SKM-1 (cell line): ENCODE measurements at regions not wholly inside any gene's neighbourhood (a gene's known extent, or its start where the extent isn't known, plus 50 kb on each side); places are given as distances from the start of the nearest gene placed in this dataset.
"Not testable (repeated sequence)": the region's sequence is repeated elsewhere in the genome, so short reads cannot be mapped to it uniquely, and the experiment has no call there.

Experiments
- DNase-seq: peaks from one replicate; lab custom pipeline; 2025; ENCODE audit not compliant: unreplicated experiment; lab: John Stamatoyannopoulos, UW

DNA sequence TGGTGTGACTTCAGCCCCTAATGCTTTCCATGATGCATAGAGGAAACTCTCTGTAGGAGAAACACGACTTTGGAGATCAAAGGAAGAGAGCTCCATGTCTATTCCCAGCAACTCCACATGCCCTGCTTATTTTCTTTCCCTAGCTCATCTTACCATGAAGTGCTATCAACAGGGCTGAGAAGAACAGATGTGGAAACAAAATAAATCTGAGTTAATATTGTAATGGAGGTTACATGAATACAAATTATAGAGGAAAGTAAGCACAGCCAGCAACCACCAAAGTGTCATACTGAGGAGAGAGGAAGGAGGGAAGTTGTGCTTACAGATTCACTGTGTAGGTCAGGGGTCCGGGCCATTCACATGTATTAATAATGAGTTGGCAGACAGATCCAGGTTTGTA lies 157.5 kb downstream of the RFPL4B start:
- DNase-seq: no peak

GRCh38 chr6:112511441-112511840 lies 164.3 kb downstream of the RFPL4B start:
- DNase-seq: no peak

DNA sequence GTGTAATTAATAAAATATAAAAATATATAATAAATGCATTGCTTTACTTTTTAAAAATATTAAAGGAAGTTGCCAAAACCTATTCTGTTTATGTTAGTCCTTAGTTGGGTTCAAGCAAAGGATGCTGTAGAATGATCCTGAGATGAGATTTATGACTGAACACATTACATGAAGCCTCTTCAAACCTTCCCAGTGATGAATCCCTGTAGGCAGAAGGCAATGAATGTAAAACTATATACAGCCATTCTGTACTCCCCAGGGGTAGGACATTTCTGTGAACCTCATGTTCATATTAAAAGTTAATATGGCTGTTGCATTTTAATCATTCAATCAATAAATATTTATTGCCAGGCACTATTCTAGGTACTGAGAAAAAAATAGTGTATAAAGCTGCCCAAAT lies 166.0 kb downstream of the RFPL4B start:
- no peak for DNase-seq

DNA sequence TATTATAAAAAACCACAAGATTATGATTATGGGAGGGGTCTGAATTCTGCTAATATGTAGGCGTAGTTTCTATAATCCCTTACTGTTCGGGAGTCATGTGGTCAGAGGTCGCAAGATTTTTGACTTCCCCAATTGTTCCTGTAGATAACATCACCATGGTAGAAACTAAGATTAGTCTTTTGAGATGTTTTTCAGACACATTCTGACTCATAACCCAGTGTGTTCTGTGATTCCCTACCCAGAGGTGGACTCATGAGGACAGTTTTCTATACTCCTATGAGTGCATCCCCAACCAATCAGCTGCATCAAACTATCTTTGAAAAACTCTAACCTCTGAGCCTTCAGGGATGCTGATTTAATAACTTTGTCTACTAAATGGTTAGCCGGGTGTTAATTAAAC lies 175.5 kb downstream of the RFPL4B start:
- no peak for DNase-seq

- no peak for DNase-seq
These were observed 176.9 kb downstream of the RFPL4B start for GRCh38 chr6:112524071-112524470.

GRCh38 chr6:112525749-112526148 lies 178.6 kb downstream of the RFPL4B start:
- no peak for DNase-seq

DNA sequence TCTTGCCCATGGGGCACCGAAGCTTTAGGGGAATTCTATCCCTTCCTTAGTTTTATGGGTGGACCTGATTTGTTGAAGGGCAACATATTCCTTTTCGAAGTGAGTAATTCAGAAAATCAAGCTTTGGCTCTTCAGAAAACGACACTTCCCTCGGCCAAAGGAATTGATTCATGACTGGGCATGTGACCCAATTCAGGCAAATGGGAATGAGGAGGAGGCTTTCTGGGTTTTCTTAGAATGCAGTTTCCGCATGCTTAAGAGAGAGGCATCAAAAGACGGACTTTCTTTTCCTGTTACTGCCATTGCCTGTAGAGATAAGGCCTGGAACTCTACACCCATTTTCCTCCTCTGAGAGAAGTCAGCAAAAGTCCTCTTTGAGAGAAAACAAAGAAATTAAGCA lies 179.5 kb downstream of the RFPL4B start:
- no peak for DNase-seq

- DNase-seq: not testable (repeated sequence)
These were observed 181.2 kb downstream of the RFPL4B start for GRCh38 chr6:112528306-112528705.

- no peak for DNase-seq
These were observed 188.7 kb downstream of the RFPL4B start for GRCh38 chr6:112535816-112536215.

DNA sequence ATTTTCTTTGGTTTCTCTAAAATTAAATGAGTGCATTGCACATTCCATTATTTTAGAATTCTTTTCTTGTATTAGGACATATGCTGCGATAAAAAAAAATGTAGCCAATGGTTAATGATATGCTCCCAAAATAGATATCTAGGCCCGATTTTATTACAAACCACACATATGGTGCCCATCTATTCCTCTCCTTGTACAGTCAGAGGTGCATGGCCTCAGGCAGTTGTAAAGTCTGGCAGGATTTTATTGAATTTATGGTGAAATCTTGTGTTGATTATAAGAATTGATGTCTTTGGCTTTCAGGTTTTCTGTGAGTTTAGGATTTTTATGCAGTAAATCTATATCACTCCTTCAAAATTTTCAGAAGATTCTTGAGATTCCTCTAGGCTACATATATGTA lies 192.2 kb downstream of the RFPL4B start:
- no peak for DNase-seq

DNA sequence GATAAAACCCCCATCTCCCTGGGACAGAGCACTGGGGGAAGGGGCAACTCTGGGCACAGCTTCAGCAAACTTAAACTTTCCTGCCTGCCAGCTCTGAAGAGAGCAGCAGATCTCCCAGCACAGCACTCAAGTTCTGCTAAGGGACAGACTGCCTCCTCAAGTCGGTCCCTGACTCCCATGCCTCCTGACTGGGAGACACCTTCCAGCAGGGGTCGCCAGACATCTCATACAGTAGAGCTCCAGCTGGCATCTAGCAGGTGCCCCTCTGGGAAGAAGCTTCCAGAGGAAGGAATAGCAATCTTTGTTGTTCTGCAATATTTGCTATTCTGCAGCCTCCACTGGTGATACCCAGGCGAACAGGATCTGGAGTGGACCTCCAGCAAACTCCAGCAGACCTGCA lies 194.7 kb downstream of the RFPL4B start:
- DNase-seq: not testable (repeated sequence)

DNA sequence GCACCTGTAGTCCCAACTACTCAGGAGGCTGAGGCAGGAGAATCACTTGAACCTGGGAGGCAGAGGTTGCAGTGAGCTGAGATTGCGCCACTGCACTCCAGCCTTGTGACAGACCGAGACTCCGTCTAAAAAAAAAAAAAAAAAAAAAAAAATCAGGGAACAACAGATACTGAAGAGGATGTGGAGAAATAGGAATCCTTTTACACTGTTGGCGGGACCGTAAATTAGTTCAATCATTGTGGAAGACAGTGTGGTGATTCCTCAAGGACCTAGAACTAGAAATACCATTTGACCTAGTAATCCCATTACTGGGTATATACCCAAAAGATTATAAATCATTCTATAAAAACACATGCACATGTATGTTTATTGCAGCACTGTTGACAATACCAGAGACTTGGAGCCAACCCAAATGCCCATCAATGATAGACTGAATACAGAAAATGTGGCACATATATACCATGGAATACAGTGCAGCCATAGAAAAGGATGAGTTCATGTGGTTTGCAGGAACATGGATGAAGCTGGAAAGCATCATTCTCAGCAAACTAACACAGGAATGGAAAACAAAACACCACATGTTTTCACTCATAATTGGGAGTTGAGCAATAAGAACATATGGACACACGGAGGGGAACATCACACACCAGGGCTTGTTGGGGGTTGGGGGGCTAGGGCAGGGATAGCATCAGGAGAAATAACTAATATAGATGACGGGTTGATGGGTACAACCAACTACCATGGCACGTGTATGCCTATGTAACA lies 200.4 kb downstream of the RFPL4B start:
- not testable (repeated sequence) for DNase-seq

- DNase-seq: no peak
These were observed 202.6 kb downstream of the RFPL4B start for GRCh38 chr6:112549749-112550148.

- no peak for DNase-seq
These were observed 210.3 kb downstream of the RFPL4B start for GRCh38 chr6:112557435-112557834.

DNA sequence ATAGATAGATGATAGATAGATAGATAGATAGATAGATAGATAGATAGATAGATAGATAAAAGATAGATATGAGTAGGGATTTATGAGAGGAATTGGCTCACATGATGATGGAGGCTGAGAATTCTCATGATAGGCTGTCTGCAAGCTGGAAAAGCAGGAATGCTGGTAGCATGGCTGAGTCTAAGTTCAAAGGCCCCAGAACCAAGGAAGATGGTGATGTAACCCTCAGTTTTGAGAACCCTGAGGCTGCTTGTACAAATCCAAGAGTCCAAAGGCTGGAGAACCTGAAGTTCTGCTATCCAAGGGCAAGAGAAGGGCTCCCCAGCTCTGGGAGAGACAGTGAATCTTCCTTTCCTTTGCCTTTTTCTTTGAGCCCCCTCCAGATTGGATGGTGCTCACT lies 210.8 kb downstream of the RFPL4B start:
- DNase-seq: no peak

DNA sequence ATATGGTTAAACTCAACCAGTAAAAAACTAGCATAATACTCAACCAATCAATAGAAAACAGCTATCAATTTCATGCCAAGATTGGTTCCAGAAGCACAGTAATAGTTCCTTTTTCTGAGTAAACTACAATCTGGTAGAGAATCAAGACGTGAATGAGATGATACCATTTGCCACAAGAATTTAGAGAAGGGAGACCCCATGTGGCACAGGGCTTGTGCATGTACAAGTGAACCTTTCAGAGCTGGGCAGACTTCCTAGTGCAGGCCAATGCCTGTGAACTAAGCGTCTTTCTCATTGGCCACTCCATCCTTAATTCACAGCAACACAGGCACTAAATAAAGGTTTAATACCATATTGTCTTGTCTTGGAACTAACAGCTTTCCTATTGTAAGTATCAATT lies 213.5 kb downstream of the RFPL4B start:
- DNase-seq: no peak

DNA sequence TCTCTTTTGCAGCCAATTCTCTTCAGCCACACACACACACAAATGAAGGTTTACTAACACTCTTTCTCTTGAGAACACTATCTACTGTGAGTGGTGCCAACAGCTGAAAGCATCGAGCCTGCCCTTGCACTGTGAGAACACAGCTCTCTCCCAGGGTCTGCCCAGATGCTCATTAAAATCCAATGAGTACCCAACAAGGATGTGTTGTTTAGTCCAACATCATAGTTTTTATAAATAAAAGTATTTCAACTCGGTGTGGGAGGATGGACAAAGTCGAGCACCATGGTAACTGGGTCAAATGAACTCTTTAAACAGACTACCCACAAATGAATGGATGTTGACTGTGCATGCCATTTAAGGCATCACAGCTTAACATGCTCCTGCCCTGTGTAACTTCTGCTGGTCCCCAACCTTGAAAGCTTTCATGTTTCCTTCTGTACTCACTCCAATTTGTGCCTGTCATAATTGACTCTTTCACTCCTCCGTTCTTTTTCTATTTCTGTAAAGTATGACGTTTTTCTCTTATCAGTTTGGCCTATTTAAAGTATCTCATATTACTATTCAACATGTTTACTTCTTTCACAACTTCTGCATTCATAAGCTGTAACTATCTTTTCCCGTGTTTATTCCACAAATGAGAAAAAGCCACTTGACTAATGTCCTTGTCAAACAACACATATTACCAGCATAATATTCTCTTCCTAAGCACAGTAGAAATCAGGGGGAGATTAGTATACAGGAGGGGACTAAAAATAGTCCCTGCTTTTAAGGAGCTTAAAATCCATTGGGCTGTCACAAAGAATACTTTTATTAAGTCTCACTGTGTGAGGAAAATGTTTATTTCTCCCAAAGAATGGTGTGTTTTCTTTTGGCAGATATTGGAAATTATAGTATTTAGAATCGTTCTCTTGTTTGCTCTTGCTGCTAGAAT lies 215.4 kb downstream of the RFPL4B start:
- no peak for DNase-seq

DNA sequence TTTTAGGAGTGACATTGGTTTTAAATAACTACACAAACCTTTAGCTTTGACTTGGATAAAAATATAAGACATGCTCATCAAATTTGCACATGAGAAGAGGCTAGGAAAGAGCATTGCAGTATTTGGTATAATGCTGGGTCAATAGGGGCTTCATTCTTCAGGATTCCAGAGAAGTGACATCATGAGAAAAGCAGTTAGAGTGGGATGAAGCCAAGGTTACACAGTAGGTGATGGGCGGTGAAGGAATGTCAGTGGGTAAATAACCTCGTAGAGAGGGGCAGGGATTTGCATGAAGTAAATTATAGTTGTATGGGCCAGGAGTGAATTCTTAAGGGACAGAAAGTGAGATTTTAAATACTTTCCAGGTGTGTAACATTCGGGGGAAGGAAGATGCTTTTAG lies 216.2 kb downstream of the RFPL4B start:
- no peak for DNase-seq

DNA sequence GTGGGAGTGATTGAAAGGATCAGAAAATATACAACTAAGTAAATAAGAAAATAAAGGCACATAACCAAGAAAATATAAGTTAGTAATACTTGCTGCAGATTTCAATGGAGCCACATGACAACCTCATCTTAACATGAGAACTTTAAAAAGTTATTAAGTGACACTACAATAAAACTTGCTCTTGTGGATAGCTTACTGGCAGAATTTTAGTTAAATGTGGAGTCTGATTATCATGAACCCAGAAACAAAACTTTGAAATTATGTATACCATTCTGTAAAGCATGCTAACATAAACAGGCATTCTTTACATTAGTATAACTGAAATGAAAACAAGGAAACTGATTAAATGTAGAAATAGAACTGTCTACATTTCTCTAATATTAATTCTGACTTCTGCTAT lies 220.9 kb downstream of the RFPL4B start:
- no peak for DNase-seq

DNA sequence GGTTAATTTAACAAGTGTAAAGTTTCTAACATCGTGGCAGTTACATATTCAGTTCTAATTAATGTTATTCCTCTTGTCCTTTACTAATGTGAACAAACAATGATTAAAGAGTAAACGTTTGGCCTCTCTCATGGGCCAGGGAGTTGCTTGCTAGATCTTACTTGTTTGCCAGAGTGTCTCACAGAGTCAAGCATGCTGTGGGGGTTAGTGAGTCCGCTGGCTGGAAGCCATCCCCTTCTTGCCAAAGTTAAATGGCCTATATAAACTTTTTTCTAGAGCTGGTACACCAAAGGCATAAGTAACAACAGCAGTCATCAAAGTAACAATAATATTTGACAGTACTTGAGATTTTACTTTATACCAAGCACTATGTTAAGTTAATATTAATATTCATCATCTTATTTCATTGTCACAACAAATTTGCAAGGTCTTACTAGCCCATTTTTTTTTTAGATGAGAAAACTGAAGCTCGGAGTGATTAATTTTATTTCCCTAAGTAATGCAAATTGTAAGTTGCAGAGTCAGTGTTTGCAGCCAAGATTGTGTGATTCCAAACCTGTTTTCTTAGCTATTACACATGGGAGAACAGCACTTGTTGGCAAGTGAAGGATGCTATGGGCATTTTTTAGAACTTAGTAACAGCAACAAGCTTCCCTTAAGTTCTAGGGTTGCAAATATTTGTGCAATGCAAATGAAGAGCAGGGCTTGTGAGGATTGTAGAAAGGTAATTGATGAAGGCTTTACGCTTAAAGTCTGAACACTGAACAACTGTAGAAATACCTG lies 224.5 kb downstream of the RFPL4B start:
- no peak for DNase-seq

DNA sequence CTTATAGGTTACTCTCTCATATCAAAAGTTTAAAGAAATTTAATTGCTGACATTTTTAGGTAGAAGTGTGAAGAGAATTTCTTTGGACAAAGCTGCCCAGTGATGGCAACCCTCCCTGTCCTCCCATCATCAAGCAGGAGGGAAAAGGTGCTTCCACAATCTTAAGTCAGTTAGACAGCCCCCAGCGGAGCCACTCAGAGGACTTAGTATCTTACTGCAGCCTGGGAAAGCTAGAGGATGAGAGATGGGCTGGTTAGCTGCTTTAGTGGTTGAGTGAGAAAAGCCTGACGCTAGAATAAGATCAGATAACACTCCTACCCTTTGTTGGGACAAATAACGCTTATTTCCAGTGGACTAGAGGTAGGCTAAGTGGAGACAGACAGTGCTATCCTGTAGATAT lies 227.1 kb downstream of the RFPL4B start:
- no peak for DNase-seq
